NCI-H2196 (cell line): ENCODE measurements at regions not wholly inside any gene's neighbourhood (a gene's known extent, or its start where the extent isn't known, plus 50 kb on each side); places are given as distances from the start of the nearest gene placed in this dataset.
"Not testable (repeated sequence)": the region's sequence is repeated elsewhere in the genome, so short reads cannot be mapped to it uniquely, and the experiment has no call there.

Experiments
- DNase-seq: peaks from one replicate; lab custom pipeline; 2025; ENCODE audit not compliant: unreplicated experiment; lab: John Stamatoyannopoulos, UW

GRCh38 chr11:42816471-42816870, 495.3 kb upstream of the API5 start:
- no peak for DNase-seq

GRCh38 chr11:42819126-42819525, 492.7 kb upstream of the API5 start:
- no peak for DNase-seq

GRCh38 chr11:42822188-42822587, 489.6 kb upstream of the API5 start:
- DNase-seq, result not testable (repeated sequence)

- no peak for DNase-seq
Measured at GRCh38 chr11:42823546-42823945, 488.2 kb upstream of the API5 start.

GRCh38 chr11:42824067-42824466, 487.7 kb upstream of the API5 start:
- no peak for DNase-seq

GRCh38 chr11:42825598-42825997, 486.2 kb upstream of the API5 start:
- DNase-seq, result no peak

GRCh38 chr11:42827845-42828244, 484.0 kb upstream of the API5 start:
- DNase-seq, result no peak

- no peak for DNase-seq
Measured at GRCh38 chr11:42837994-42838393, 473.8 kb upstream of the API5 start.

- no peak for DNase-seq
Measured at GRCh38 chr11:42840176-42840829, 471.5 kb upstream of the API5 start.

GRCh38 chr11:42840860-42841259, 470.9 kb upstream of the API5 start:
- no peak for DNase-seq

GRCh38 chr11:42841556-42841955, 470.2 kb upstream of the API5 start:
- no peak for DNase-seq

- no peak for DNase-seq
Measured at GRCh38 chr11:42849362-42849761, 462.4 kb upstream of the API5 start.

- no peak for DNase-seq
Measured at GRCh38 chr11:42857344-42857743, 454.5 kb upstream of the API5 start.

- DNase-seq, result no peak
Measured at GRCh38 chr11:42870480-42870879, 441.3 kb upstream of the API5 start.

GRCh38 chr11:42873800-42874405, 437.9 kb upstream of the API5 start:
- not testable (repeated sequence) for DNase-seq

GRCh38 chr11:42881335-42881734, 430.5 kb upstream of the API5 start:
- not testable (repeated sequence) for DNase-seq

- DNase-seq, result no peak
Measured at GRCh38 chr11:42890773-42891172, 421.0 kb upstream of the API5 start.

GRCh38 chr11:42901084-42901483, 410.7 kb upstream of the API5 start:
- DNase-seq, result no peak

- no peak for DNase-seq
Measured at GRCh38 chr11:42906226-42906625, 405.6 kb upstream of the API5 start.

GRCh38 chr11:42913731-42914130, 398.1 kb upstream of the API5 start:
- DNase-seq, result no peak

- no peak for DNase-seq
Measured at GRCh38 chr11:42923651-42924050, 388.1 kb upstream of the API5 start.

GRCh38 chr11:42925916-42926315, 385.9 kb upstream of the API5 start:
- no peak for DNase-seq

GRCh38 chr11:42947405-42947804, 364.4 kb upstream of the API5 start:
- DNase-seq, result no peak
